Keratinocyte (primary cell): ENCODE measurements at regions not wholly inside any gene's neighbourhood (a gene's known extent, or its start where the extent isn't known, plus 50 kb on each side); places are given as distances from the start of the nearest gene placed in this dataset.

Experiments used
- DNase-seq: peaks from one replicate; pipeline ENCODE4 v3.0.0-alpha.2; 2011; ENCODE audit warnings: low read depth, missing footprints, low spot score
- FAIRE-seq: peaks from 2 replicates; lab custom pipeline; 2011; peaks lifted over from hg19 to GRCh38; lab: Jason Lieb, UNC
- H2AFZ ChIP-seq: 2 replicates; pipeline ENCODE4 v1.6.0; 2012; ENCODE audit warnings: low read length, control low read depth, inconsistent platforms; ENCODE audit not compliant: control insufficient read depth
- H3K27ac ChIP-seq: 2 replicates; pipeline ENCODE4 v1.5.1; 2011; ENCODE audit warnings: low read length; ENCODE audit not compliant: control insufficient read depth, insufficient read depth
- H3K27me3 ChIP-seq: 3 replicates; pipeline ENCODE4 v1.6.0; 2011; ENCODE audit warnings: low read length; ENCODE audit not compliant: control insufficient read depth, insufficient read depth; ENCODE audit errors: extremely low read depth
- H3K36me3 ChIP-seq, 2 experiments: 2 replicates in 1 of 2; 3 replicates in 1 of 2; pipeline ENCODE4 v1.5.1; 2011; ENCODE audit warnings: low read length in 2 of 2, mild to moderate bottlenecking in 1 of 2; ENCODE audit not compliant: control insufficient read depth in 2 of 2, insufficient read depth in 2 of 2; ENCODE audit errors: extremely low read depth in 1 of 2
- H3K4me1 ChIP-seq: 3 replicates; pipeline ENCODE4 v1.5.1; 2011; ENCODE audit warnings: low read length; ENCODE audit not compliant: control insufficient read depth, insufficient read depth; ENCODE audit errors: extremely low read depth
- H3K4me2 ChIP-seq: 3 replicates; pipeline ENCODE4 v1.6.0; 2011; ENCODE audit warnings: low read depth, low read length; ENCODE audit not compliant: control insufficient read depth, insufficient read depth; ENCODE audit errors: extremely low read depth
- H3K4me3 ChIP-seq, 3 experiments: fragments of 200-600 bp in 1 of 3; sonication (generic) in 1 of 3; 2 replicates in 2 of 3; 3 replicates in 1 of 3; pipeline ENCODE4 v1.5.1; 2011 to 2016; ENCODE audit warnings: low read length in 3 of 3, mild to moderate bottlenecking in 3 of 3, control low read depth in 2 of 3, inconsistent platforms in 1 of 3, low read depth in 1 of 3, mixed read lengths in 1 of 3, mixed run types in 1 of 3, moderate library complexity in 1 of 3; ENCODE audit not compliant: control insufficient read depth in 2 of 3, insufficient read depth in 2 of 3; ENCODE audit errors: extremely low read depth in 1 of 3
- H3K79me2 ChIP-seq: 2 replicates; pipeline ENCODE4 v1.6.0; 2012; ENCODE audit warnings: low read length; ENCODE audit not compliant: control insufficient read depth, insufficient read depth
- H3K9ac ChIP-seq: 3 replicates; pipeline ENCODE4 v1.6.0; 2011; ENCODE audit warnings: low read length; ENCODE audit not compliant: control insufficient read depth, insufficient read depth; ENCODE audit errors: extremely low read depth
- H3K9me1 ChIP-seq: 3 replicates; pipeline ENCODE4 v1.6.0; 2011; ENCODE audit warnings: low read length; ENCODE audit not compliant: control insufficient read depth, insufficient read depth; ENCODE audit errors: extremely low read depth
- H3K9me3 ChIP-seq: 2 replicates; pipeline ENCODE4 v1.5.1; 2012; ENCODE audit warnings: low read depth, low read length; ENCODE audit not compliant: control insufficient read depth
- H4K20me1 ChIP-seq: 3 replicates; pipeline ENCODE4 v1.6.0; 2011; ENCODE audit warnings: low read length; ENCODE audit not compliant: control insufficient read depth, insufficient read depth; ENCODE audit errors: extremely low read depth
- EZH2 ChIP-seq: IDR thresholded peaks from one replicate; pipeline ENCODE4 v1.6.1; 2012; ENCODE audit warnings: inconsistent platforms, mild to moderate bottlenecking, low read length, moderate library complexity
- dilution Hi-C: fragments of 300-500 bp; cut with MboI; formaldehyde crosslinking; loops from one replicate; pipeline ENCODE4 v1.7.0; 2020; ENCODE audit warnings: low sequenced_read_pairs; ENCODE audit not compliant: extremely low pct_ligation_motif_present
- TF ChIP-seq, protein P1 (sequence below), 3 experiments: IDR thresholded peaks in 1 of 3; conservative IDR thresholded peaks in 1 of 3; optimal IDR thresholded peaks in 1 of 3; 2 replicates in 2 of 3; 3 replicates in 1 of 3; pipeline versions ENCODE3 to v1.5.1; 2011; ENCODE audit warnings: low read length in 3 of 3, mild to moderate bottlenecking in 3 of 3, moderate library complexity in 2 of 3, control low read depth in 1 of 3, inconsistent platforms in 1 of 3; ENCODE audit not compliant: insufficient read depth in 2 of 3; ENCODE audit errors: extremely low read depth in 1 of 3

DNA sequence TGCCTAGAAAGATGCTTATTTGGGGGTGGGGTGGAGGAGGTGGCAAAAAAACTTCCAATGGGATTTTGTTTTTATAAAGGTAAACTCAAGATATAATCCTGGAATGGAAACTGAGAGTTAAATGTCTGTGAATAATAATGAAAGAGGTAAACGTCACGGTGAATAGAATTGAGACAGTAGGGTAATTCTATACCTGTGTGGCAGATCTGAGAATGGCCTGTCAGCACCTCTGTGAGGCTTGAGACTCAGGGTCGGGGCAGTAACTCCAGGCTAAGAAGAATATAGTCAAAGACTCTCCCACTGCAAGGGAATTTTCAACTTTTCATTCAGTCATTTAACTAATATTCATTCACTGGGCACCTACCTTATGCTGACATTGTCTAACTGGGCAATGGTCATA is 581.2 kb upstream of the ZNF608 start:
- peaks cover 4% of the 10 kb centered on the region for H3K4me1 ChIP-seq
- H3K27ac ChIP-seq, result no peak overlapping the region
- no peak overlapping the region for H3K4me2 ChIP-seq
- DNase-seq (no peak), FAIRE-seq (no peak)
- H2AFZ ChIP-seq, result no peak overlapping the region
- no peak for TF ChIP-seq EZH2
- TF ChIP-seq, protein P1, sequence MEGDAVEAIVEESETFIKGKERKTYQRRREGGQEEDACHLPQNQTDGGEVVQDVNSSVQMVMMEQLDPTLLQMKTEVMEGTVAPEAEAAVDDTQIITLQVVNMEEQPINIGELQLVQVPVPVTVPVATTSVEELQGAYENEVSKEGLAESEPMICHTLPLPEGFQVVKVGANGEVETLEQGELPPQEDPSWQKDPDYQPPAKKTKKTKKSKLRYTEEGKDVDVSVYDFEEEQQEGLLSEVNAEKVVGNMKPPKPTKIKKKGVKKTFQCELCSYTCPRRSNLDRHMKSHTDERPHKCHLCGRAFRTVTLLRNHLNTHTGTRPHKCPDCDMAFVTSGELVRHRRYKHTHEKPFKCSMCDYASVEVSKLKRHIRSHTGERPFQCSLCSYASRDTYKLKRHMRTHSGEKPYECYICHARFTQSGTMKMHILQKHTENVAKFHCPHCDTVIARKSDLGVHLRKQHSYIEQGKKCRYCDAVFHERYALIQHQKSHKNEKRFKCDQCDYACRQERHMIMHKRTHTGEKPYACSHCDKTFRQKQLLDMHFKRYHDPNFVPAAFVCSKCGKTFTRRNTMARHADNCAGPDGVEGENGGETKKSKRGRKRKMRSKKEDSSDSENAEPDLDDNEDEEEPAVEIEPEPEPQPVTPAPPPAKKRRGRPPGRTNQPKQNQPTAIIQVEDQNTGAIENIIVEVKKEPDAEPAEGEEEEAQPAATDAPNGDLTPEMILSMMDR (optimal IDR thresholded peaks at IDR 0.05 in 1 of 3, IDR thresholded peaks at IDR 0.05 in 1 of 3, conservative IDR thresholded peaks at IDR 0.05 in 1 of 3; ENCODE audit: extremely low read depth in 1 of 3, insufficient read depth in 2 of 3, low read length in 3 of 3), result no peak
- H3K4me3 ChIP-seq, result no peak overlapping the region
- H3K9me3 ChIP-seq, result no peaks in the 10 kb centered on the region
- H3K9ac ChIP-seq, result no peak overlapping the region
- H3K79me2 ChIP-seq, result no peaks in the 10 kb centered on the region
- dilution Hi-C loops, result no loop called here
- H3K36me3 ChIP-seq, result no peaks in the 10 kb centered on the region
- no peaks in the 10 kb centered on the region for H3K9me1 ChIP-seq
- H3K27me3 ChIP-seq, result no peaks in the 10 kb centered on the region
- no peaks in the 10 kb centered on the region for H4K20me1 ChIP-seq

DNA sequence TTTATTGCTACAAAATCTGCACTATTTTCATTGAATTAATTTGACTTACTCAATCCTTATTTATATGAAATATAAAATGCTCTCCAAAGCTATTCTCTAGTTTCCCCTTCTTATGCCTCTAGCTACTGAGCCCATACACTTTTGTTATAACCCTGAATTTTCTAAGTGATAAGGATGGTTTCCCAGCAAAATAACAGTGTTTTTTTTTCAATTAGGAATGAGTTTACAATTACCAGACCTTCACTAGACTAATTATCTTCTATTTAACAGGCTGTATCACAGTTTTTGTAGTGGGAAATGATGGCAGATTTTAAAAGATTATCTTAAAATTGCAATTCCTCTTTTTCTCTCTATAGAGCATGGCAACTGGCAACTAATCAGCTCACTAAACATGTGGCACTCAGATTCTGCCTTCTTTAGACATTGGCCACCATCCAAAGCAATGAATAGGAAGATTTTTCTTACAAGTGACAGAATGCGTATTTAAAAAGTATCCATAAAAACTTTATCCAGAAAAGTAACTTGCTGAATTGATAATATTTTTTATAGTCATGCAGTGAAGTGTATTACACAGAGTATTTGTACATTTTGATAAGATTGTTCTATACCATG is 585.7 kb upstream of the ZNF608 start:
- H3K4me2 ChIP-seq, result no peak overlapping the region
- H3K4me1 ChIP-seq, result no peaks in the 10 kb centered on the region
- dilution Hi-C loops, result no loop called here
- DNase-seq (no peak), FAIRE-seq (no peak)
- TF ChIP-seq EZH2, result no peak
- TF ChIP-seq, protein P1 (optimal IDR thresholded peaks at IDR 0.05 in 1 of 3, IDR thresholded peaks at IDR 0.05 in 1 of 3, conservative IDR thresholded peaks at IDR 0.05 in 1 of 3; ENCODE audit: extremely low read depth in 1 of 3, insufficient read depth in 2 of 3, low read length in 3 of 3), result no peak
- no peaks in the 10 kb centered on the region for H3K79me2 ChIP-seq
- H4K20me1 ChIP-seq, result no peaks in the 10 kb centered on the region
- H3K27ac ChIP-seq, result no peak overlapping the region
- no peak overlapping the region for H2AFZ ChIP-seq
- no peaks in the 10 kb centered on the region for H3K9me3 ChIP-seq
- H3K9me1 ChIP-seq, result no peaks in the 10 kb centered on the region
- H3K27me3 ChIP-seq, result no peaks in the 10 kb centered on the region
- no peak overlapping the region for H3K4me3 ChIP-seq
- no peaks in the 10 kb centered on the region for H3K36me3 ChIP-seq
- H3K9ac ChIP-seq, result no peak overlapping the region
